Cardiac septum (tissue), 1 donor: ENCODE measurements at regions not wholly inside any gene's neighbourhood (a gene's known extent, or its start where the extent isn't known, plus 50 kb on each side); places are given as distances from the start of the nearest gene placed in this dataset.

ENCODE experiments used
- DNase-seq: peaks from one replicate; pipeline ENCODE4 v3.0.0-alpha.2; 2020; ENCODE audit warnings: low spot score
- intact Hi-C: fragments of 100-400 bp; cut with DNase I; formaldehyde crosslinking; loops from one replicate; pipeline ENCODE4 v1.14.0; 2022
- donor health status: DM: no; HTN: no; CAD: no.

GRCh38 chr14:54121466-54122027, 164.9 kb upstream of the BMP4 start:
- intact Hi-C loops = no loop called here

DNA sequence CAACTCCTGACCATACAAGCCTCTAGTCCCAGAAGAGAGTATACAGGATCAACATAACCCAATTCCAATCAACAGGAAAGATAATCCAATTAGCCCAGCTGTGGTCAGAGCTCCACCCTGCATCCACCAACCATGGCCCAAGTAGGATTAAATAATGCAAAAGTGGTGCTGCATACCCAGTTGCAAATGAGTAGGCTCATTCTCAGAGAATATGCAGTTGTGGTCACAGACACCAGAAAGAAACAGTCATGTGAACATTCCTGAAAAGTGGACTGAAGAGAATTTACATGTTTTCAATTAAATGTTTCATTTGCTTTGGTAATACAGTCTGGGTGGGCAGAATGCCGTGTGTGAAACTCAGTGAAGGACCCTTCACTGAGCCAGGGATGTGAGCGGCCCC, 167.2 kb upstream of the BMP4 start:
- intact Hi-C loops = no loop called here
- DNase-seq = no peak

More at GRCh38 chr14:54121466-54122027, 164.9 kb upstream of the BMP4 start:
- no peak for DNase-seq

- intact Hi-C loops = no loop called here
- DNase-seq = no peak
These were observed 168.5 kb upstream of the BMP4 start for GRCh38 chr14:54125109-54125508.

GRCh38 chr14:54126947-54127346, 170.3 kb upstream of the BMP4 start:
- intact Hi-C loops = no loop called here
- DNase-seq = no peak

GRCh38 chr14:54127526-54127925, 170.9 kb upstream of the BMP4 start:
- intact Hi-C loops = no loop called here
- no peak for DNase-seq

GRCh38 chr14:54129850-54130640, 173.4 kb upstream of the BMP4 start:
- no peak for DNase-seq
- intact Hi-C loops = no loop called here

- intact Hi-C loops = no loop called here
- DNase-seq = no peak
These were observed 175.9 kb upstream of the BMP4 start for GRCh38 chr14:54132496-54132895.

DNA sequence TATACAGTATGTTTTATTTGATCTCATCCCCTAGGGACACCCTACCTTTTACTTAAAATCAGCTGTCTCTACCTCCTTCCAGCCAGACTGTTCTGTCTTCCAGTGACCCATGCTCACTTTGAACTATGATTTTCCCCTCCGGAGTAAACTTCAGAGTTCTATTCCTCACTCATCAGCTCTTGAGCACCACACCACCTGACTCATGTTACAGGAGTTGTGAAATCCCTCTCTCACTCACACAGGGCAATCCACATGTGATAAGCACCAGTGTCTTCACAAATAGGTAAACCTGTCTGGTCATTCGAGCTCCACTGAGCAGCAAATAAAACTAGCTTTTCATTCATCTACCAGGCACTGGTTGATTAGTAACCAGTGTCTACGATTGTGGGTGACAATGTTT, 177.3 kb upstream of the BMP4 start:
- intact Hi-C loops = no loop called here
- no peak for DNase-seq

DNA sequence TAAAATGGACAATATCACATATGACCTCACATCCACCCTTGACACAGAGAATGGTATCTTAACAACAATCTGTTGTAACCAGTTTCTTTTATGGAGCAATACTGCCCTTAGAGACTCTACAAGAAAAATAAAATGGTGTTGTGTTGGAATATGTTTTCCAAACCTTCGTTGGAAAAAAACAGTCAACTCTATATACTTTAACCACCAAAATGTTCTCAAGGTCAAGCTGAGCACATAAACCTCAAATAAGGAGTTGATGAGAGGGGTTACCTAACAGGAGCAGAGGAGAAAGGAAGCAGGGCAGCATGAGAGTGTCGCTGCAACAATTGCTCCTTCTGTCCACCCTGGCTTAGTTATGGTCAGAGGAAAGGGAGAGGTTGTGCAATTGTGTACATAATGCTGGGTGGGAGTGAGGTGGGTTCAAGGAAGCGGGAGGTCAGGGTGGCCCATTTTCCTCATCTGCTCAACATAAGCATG, 179.2 kb upstream of the BMP4 start:
- intact Hi-C loops = no loop called here
- no peak for DNase-seq

GRCh38 chr14:54136894-54137613, 180.4 kb upstream of the BMP4 start:
- DNase-seq = no peak
- intact Hi-C loops = no loop called here

DNA sequence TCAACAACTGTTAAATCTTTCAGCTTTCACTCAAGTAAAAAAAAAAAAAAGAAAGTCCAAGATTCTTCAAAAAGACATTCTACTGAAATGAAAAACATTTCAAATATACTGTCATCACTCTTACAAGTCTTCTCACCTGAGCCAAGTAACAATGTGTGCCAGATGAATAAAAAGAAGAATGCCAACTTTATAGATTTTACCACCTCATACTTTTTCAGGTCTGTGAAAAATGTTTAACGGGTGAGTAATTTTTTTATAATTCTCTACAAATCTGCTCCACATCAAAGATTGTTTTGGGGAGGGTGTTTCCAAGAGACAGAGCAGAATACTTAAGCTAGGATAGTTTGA, 181.0 kb upstream of the BMP4 start:
- DNase-seq = no peak
- intact Hi-C loops = no loop called here

- DNase-seq = no peak
- intact Hi-C loops = no loop called here
These were observed 181.4 kb upstream of the BMP4 start for GRCh38 chr14:54138024-54138353.

DNA sequence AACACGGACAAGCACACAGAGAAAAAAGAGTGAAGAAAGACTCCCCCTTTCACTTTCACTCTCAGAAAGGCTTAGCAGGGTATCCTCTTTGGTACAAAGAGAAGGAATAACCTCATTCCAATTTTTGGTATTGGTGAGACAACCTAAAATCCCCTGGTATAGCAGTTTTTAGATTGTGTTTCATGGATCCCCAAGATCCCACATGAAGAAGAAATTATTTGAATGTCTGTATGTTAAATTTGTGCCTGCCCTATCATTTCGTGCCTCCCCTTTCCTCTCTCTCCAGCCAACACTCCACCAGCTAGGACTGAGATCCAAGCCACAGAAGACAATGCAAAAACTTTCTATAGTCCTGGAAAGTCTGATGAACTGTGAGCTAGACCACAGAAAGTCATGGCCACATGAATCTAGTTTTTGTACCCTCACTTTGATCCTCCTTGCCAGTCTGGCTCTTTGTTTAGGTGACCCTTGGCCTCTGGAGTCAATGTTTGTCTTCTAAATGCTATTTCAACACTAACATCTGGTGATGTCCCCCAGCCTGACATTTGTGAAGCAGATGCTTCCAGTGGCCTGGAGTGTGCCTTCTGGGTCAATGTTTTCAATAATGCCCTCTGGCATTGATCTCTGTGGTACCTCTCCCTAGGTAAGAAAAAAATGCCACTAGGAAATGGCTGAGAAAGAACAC, 181.9 kb upstream of the BMP4 start:
- no peak for DNase-seq
- intact Hi-C loops = no loop called here

DNA sequence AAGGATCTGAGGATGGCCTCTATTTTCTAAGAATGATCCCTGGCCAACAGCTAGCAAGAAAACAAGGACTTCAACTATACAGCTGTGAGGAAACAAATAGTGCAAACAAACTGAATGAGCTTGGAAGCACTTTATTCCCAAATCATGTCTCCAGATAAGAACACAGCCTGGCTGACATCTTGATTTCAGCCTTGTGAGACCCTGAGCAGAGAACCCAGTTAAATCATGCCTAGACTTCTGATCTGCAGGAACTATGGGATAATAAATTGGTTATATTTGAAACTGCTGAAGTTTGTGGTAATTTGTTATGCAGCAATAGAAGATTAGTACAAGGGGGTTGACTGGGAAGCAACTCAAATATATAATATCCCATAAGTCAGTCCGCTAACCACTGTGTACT, 183.9 kb upstream of the BMP4 start:
- intact Hi-C loops = no loop called here
- no peak for DNase-seq

- intact Hi-C loops = no loop called here
- no peak for DNase-seq
These were observed 190.0 kb upstream of the BMP4 start for GRCh38 chr14:54146601-54147000.

DNA sequence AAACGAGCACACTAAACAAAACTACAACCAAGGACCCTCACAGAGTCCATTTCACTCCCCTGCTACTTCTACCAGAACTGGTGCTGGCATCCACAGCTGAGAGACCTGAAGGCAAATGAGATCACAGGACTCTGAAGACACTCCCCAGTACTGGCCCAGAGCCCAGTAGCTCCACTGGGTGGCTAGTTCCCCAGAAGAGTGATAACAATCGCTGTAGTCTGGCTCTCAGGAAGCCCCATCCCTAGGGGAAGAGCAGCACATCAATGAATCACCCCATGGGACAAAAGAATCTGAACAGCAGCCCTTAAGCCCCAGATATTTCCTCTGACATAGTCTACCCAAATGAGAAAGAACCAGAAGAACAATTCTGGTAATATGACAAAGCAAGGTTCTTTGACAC, 190.7 kb upstream of the BMP4 start:
- no peak for DNase-seq
- intact Hi-C loops = no loop called here

- DNase-seq = no peak
- intact Hi-C loops = no loop called here
These were observed 191.1 kb upstream of the BMP4 start for GRCh38 chr14:54147758-54148157.

DNA sequence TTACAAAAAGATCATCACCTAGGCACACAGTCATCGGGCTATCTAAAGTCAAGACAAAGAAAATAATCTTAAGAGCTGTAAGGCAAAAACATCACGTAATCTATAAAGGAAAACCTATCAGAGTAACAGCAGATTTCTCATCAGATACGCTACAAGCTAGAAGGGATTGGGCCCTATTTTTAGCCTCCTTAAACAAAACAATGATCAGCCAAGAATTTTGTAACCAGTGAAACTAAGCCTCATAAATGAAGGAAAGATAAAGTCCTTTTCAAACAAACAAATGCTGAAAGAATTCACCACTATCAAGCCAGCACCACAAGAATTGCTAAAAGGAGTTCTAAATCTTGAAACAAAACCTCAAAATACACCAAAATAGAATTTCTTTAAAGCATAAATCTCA, 191.6 kb upstream of the BMP4 start:
- no peak for DNase-seq
- intact Hi-C loops = no loop called here

DNA sequence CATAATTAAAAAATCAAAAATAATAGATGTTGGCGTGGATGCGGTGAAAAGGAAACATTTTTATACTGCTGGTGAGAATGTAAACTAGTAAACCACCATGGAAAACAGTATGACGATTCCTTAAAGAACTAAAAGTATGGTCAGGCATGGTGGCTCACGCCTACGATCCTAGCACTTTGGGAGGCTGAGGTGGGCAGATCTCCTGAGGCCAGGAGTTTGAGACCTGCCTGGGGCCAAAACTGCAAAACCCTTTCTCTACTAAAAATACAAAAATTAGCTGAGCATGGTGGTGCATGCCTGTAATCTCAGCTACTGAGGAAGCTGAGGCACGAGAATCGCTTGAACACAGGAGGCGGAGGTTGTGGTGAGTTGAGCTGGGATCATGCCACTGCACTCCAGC, 195.7 kb upstream of the BMP4 start:
- DNase-seq = no peak
- intact Hi-C loops = no loop called here

DNA sequence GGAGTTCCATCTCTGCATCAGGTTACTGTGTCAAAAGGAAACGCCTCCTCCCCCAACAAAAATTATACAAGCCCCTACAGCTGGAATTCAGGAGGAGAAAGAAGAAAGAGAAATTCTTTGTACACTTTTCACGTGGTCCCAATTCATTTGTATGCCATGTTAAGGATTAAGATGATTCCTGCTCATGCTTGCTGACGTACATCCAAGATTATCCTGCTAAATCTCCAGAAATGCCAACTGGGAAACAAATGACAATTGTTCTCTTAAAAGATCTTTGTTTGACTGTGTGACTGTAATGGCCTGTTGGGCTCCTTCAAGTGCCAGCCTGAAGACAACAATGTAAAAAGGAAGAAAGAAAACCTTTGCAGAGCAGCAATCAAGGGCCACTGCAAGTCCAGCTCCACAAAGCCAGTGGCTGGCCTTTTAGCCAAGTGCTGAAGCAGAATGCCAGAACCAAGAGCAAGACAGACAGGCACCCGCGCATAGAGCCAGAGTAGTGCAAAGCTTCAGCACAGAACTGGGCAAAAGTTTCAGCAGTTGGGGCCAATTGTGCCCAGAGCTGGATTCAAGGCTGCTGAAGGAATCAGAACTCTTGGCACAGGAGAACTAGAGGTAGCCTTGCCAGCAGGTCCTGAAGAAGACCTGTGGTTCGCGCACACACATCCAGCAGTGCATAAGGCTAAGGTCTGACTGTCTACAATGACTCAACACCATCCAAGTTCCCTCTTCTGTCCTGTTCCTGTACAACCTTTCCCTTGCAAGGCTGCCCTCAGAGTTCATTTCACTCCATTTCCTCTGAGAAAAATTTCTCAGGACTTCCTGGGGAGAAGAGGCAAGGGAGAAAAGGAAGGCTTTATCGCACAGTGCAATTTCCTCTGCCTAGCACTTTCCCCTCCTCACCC, 209.7 kb upstream of the BMP4 start:
- intact Hi-C loops = no loop called here
- DNase-seq = no peak
